Smooth muscle cell (in vitro differentiated cells): ENCODE measurements at regions not wholly inside any gene's neighbourhood (a gene's known extent, or its start where the extent isn't known, plus 50 kb on each side); places are given as distances from the start of the nearest gene placed in this dataset.

Experiments
- DNase-seq: peaks from one replicate; lab custom pipeline; 2025; ENCODE audit not compliant: unreplicated experiment; lab: John Stamatoyannopoulos, UW
- H2AFZ ChIP-seq: fragments of 200-600 bp; sonication (generic); 2 replicates; pipeline ENCODE4 v1.6.0; 2016; ENCODE audit warnings: antibody characterized with exemption, low read depth, mild to moderate bottlenecking
- H3F3A ChIP-seq: fragments of 200-600 bp; sonication (generic); 2 replicates; pipeline ENCODE4 v1.6.0; 2017; ENCODE audit warnings: antibody characterized with exemption, low read depth
- H3K27ac ChIP-seq: fragments of 200-600 bp; sonication (generic); 2 replicates; pipeline ENCODE4 v1.5.1; 2016; ENCODE audit warnings: low read depth, mild to moderate bottlenecking
- H3K27me3 ChIP-seq: fragments of 200-600 bp; sonication (generic); 2 replicates; pipeline ENCODE4 v1.6.1; 2016; ENCODE audit warnings: low read depth, mild to moderate bottlenecking
- H3K36me3 ChIP-seq: fragments of 200-600 bp; sonication (generic); 2 replicates; pipeline ENCODE4 v1.5.1; 2016; ENCODE audit warnings: low read depth
- H3K4me1 ChIP-seq: fragments of 200-600 bp; sonication (generic); 2 replicates; pipeline ENCODE4 v1.5.1; 2016; ENCODE audit warnings: low read depth
- H3K4me2 ChIP-seq: fragments of 200-600 bp; sonication (generic); 2 replicates; pipeline ENCODE4 v1.6.0; 2016; ENCODE audit warnings: mild to moderate bottlenecking
- H3K4me3 ChIP-seq: fragments of 200-600 bp; sonication (generic); 2 replicates; pipeline ENCODE4 v1.5.1; 2016; ENCODE audit warnings: mild to moderate bottlenecking
- H3K79me2 ChIP-seq: fragments of 200-600 bp; sonication (generic); 2 replicates; pipeline ENCODE4 v1.6.0; 2016; ENCODE audit warnings: low read depth, mild to moderate bottlenecking
- H3K9ac ChIP-seq: fragments of 200-600 bp; sonication (generic); 2 replicates; pipeline ENCODE4 v1.6.0; 2016; ENCODE audit warnings: low read depth
- H3K9me3 ChIP-seq: fragments of 200-600 bp; sonication (generic); replicated peaks from 2 replicates; pipeline ENCODE4 v1.5.1; 2016; ENCODE audit warnings: low read depth
- H4K20me1 ChIP-seq: fragments of 200-600 bp; sonication (generic); 2 replicates; pipeline ENCODE4 v1.6.0; 2016; ENCODE audit warnings: low read depth
- CTCF ChIP-seq: fragments of 200-600 bp; sonication (generic); IDR thresholded peaks from 2 replicates; pipeline ENCODE4 v1.5.1; 2017; ENCODE audit warnings: borderline replicate concordance, mild to moderate bottlenecking, antibody characterized with exemption; ENCODE audit not compliant: insufficient read depth, poor library complexity, severe bottlenecking
- WGBS: methylation state at CpG from one replicate; pipeline ENCODE4 v1.1.7; 2016; ENCODE audit warnings: low lambda C conversion rate; 5-methylcytosine and 5-hydroxymethylcytosine counted together

GRCh38 chr20:40961686-40962640, 66.7 kb upstream of the TOP1 start:
- DNase-seq, result no peak
- Histone ChIP-seq H3K27me3 (no peaks in the 10 kb centered on the region), H3K36me3 (no peaks in the 10 kb centered on the region), H2AFZ (no peak overlapping the region), H3K9ac (no peak overlapping the region), H4K20me1 (no peaks in the 10 kb centered on the region), H3K27ac (no peak overlapping the region), H3F3A (no peaks in the 10 kb centered on the region), H3K4me3 (no peak overlapping the region), H3K9me3 (no peaks in the 10 kb centered on the region), H3K79me2 (no peaks in the 10 kb centered on the region), H3K4me2 (no peak overlapping the region), H3K4me1 (no peaks in the 10 kb centered on the region)
- TF ChIP-seq CTCF, result no peak
- 91% methylated on average over 13 of the region's 13 CpGs for WGBS

- H3K4me3 ChIP-seq, result no peak overlapping the region
- no peaks in the 10 kb centered on the region for H3K9me3 ChIP-seq
- H3K79me2 ChIP-seq, result no peaks in the 10 kb centered on the region
- 25% methylated on average over 21 of the region's 21 CpGs for WGBS
- H3F3A ChIP-seq, result no peaks in the 10 kb centered on the region
- no peaks in the 10 kb centered on the region for H3K27me3 ChIP-seq
- H3K4me2 ChIP-seq, result no peak overlapping the region
- no peaks in the 10 kb centered on the region for H4K20me1 ChIP-seq
- H3K36me3 ChIP-seq, result no peaks in the 10 kb centered on the region
- H3K27ac ChIP-seq, result no peak overlapping the region
- TF ChIP-seq CTCF, result peak; percentile 78
- H3K9ac ChIP-seq, result no peak overlapping the region
- peak; percentile 29 for DNase-seq
- H2AFZ ChIP-seq, result no peak overlapping the region
- no peaks in the 10 kb centered on the region for H3K4me1 ChIP-seq
Observed at GRCh38 chr20:40962733-40963504, 65.7 kb upstream of the TOP1 start.

GRCh38 chr20:40963505-40963845, 65.1 kb upstream of the TOP1 start:
- Histone ChIP-seq H3K9me3 (no peaks in the 10 kb centered on the region), H3K4me2 (no peak overlapping the region), H3K27ac (no peak overlapping the region), H3K27me3 (no peaks in the 10 kb centered on the region), H3F3A (no peaks in the 10 kb centered on the region), H3K36me3 (no peaks in the 10 kb centered on the region), H3K4me3 (no peak overlapping the region), H3K79me2 (no peaks in the 10 kb centered on the region), H3K9ac (no peak overlapping the region), H4K20me1 (no peaks in the 10 kb centered on the region), H3K4me1 (no peaks in the 10 kb centered on the region), H2AFZ (no peak overlapping the region)
- DNase-seq, result no peak
- 77% methylated on average over 7 of the region's 7 CpGs for WGBS
- TF ChIP-seq CTCF, result no peak
